Left ventricle myocardium inferior (tissue), 1 donor: ENCODE measurements at regions not wholly inside any gene's neighbourhood (a gene's known extent, or its start where the extent isn't known, plus 50 kb on each side); places are given as distances from the start of the nearest gene placed in this dataset.

Experiments used
- DNase-seq: peaks from one replicate; pipeline ENCODE4 v3.0.0-alpha.2; 2020
- H3K27ac ChIP-seq: fragments of 200-600 bp; replicated peaks from 2 replicates; pipeline ENCODE4 v1.8.0; 2021
- H3K27me3 ChIP-seq: fragments of 200-600 bp; 2 replicates; pipeline ENCODE4 v1.8.0; 2021; ENCODE audit warnings: low read depth
- H3K36me3 ChIP-seq: fragments of 200-600 bp; 2 replicates; pipeline ENCODE4 v1.8.0; 2021
- H3K4me1 ChIP-seq: fragments of 200-600 bp; 2 replicates; pipeline ENCODE4 v1.8.0; 2021
- H3K4me3 ChIP-seq: fragments of 200-600 bp; 2 replicates; pipeline ENCODE4 v1.8.0; 2021; ENCODE audit warnings: mild to moderate bottlenecking, moderate library complexity
- H3K9me3 ChIP-seq: fragments of 200-600 bp; replicated peaks from 2 replicates; pipeline ENCODE4 v1.8.0; 2021
- CTCF ChIP-seq: fragments of 200-600 bp; IDR thresholded peaks from 2 replicates; pipeline ENCODE4 v1.8.0; 2021; ENCODE audit warnings: antibody characterized with exemption, mild to moderate bottlenecking, borderline replicate concordance
- intact Hi-C: fragments of 100-400 bp; cut with micrococcal nuclease; formaldehyde crosslinking; loops from one replicate; pipeline ENCODE4 v1.11.0; 2022
- donor health status: DM: no; HTN: yes; CAD: no; lungs with severe emphysema.

GRCh38 chrX:20527558-20528011 lies 260.9 kb upstream of the RPS6KA3 start:
- no peaks in the 10 kb centered on the region for H3K36me3 ChIP-seq
- no peak overlapping the region for H3K4me3 ChIP-seq
- H3K4me1 ChIP-seq = peaks cover 10% of the 10 kb centered on the region
- intact Hi-C loops = loop anchor here (10.0 kb wide), 2 partner anchors 957 to 1217 kb away; no protein-coding TSS in a partner anchor
- peak; percentile 24 for DNase-seq
- H3K9me3 ChIP-seq = no peaks in the 10 kb centered on the region
- H3K27ac ChIP-seq = no peak overlapping the region
- peak; percentile 60 for TF ChIP-seq CTCF
- no peaks in the 10 kb centered on the region for H3K27me3 ChIP-seq

GRCh38 chrX:20527041-20527440 lies 260.3 kb upstream of the RPS6KA3 start:
- Histone ChIP-seq H3K4me3 (no peak overlapping the region), H3K27me3 (no peaks in the 10 kb centered on the region), H3K9me3 (no peaks in the 10 kb centered on the region), H3K4me1 (peaks cover 10% of the 10 kb centered on the region), H3K27ac (no peak overlapping the region), H3K36me3 (no peaks in the 10 kb centered on the region)
- TF ChIP-seq CTCF = no peak
- intact Hi-C loops = loop anchor here (10.0 kb wide), 2 partner anchors 958 to 1218 kb away; no protein-coding TSS in a partner anchor
- no peak for DNase-seq

GRCh38 chrX:20523626-20524312 lies 257.1 kb upstream of the RPS6KA3 start:
- TF ChIP-seq CTCF = no peak
- no peak for DNase-seq
- Histone ChIP-seq H3K4me1 (no peaks in the 10 kb centered on the region), H3K36me3 (no peaks in the 10 kb centered on the region), H3K27me3 (no peaks in the 10 kb centered on the region), H3K4me3 (no peak overlapping the region), H3K27ac (no peak overlapping the region), H3K9me3 (no peaks in the 10 kb centered on the region)
- intact Hi-C loops = loop anchor here (10.0 kb wide), 2 partner anchors 961 to 1221 kb away; no protein-coding TSS in a partner anchor

GRCh38 chrX:20522420-20522819 lies 255.7 kb upstream of the RPS6KA3 start:
- Histone ChIP-seq H3K9me3 (no peaks in the 10 kb centered on the region), H3K27me3 (no peaks in the 10 kb centered on the region), H3K4me3 (no peak overlapping the region), H3K36me3 (no peaks in the 10 kb centered on the region), H3K27ac (no peak overlapping the region), H3K4me1 (no peaks in the 10 kb centered on the region)
- no peak for TF ChIP-seq CTCF
- intact Hi-C loops = loop anchor here (10.0 kb wide), 2 partner anchors 962 to 1222 kb away; no protein-coding TSS in a partner anchor
- no peak for DNase-seq

GRCh38 chrX:20521222-20521621 lies 254.5 kb upstream of the RPS6KA3 start:
- no peaks in the 10 kb centered on the region for H3K4me1 ChIP-seq
- no peak for TF ChIP-seq CTCF
- DNase-seq = no peak
- no peaks in the 10 kb centered on the region for H3K9me3 ChIP-seq
- H3K27ac ChIP-seq = no peak overlapping the region
- no peak overlapping the region for H3K4me3 ChIP-seq
- intact Hi-C loops = loop anchor here (10.0 kb wide), 2 partner anchors 964 to 1224 kb away; no protein-coding TSS in a partner anchor
- H3K27me3 ChIP-seq = no peaks in the 10 kb centered on the region
- no peaks in the 10 kb centered on the region for H3K36me3 ChIP-seq
